Testis (tissue), 2 donors: ENCODE measurements at regions not wholly inside any gene's neighbourhood (a gene's known extent, or its start where the extent isn't known, plus 50 kb on each side); places are given as distances from the start of the nearest gene placed in this dataset.

Source experiments
- POLR2A ChIP-seq: fragments of 450-650 bp; IDR thresholded peaks from one replicate; pipeline ENCODE4 v1.6.1; 2017; ENCODE audit warnings: antibody characterized with exemption, mild to moderate bottlenecking, moderate library complexity
- TF ChIP-seq, protein P1 (sequence below), 3 experiments: fragments of 450-650 bp in 2 of 3; fragments of 200-600 bp in 1 of 3; sonication (generic) in 1 of 3; IDR thresholded peaks; one replicate each; pipeline ENCODE4 v1.5.1; 2016 to 2019; ENCODE audit warnings: antibody characterized with exemption in 3 of 3, mild to moderate bottlenecking in 2 of 3, moderate library complexity in 1 of 3

DNA sequence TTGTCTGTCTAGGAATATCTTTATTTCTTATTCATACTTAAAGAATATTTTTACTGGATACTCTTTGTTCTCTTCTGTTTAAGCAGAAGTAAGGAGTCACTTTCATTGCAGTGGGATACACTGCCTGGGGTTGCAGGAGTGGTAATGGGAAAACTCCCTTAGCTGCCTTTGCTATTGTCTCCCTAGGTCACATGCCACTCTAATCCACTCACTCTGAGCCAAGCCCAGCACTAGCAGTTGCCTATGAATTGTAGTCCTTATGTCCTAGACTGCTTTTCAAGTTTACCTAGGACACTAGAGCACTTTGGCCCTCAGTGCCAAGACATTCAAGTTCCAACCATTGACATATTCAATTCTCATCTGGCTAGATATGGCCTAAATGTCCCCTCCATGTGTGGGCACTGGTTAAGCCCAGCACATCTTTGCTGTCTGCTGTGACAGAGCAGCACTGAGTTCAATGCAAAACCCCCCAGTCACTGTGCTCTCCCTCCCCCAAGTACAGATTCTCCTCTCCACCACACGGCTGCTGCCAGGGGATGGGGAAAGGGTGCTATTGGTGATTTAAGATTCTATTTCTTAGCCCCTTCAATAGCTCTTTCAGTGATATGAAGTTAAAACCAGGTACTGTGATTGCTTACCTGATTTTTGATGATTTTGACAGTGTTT lies 991.7 kb upstream of the KCND2 start:
- TF ChIP-seq, protein P1, sequence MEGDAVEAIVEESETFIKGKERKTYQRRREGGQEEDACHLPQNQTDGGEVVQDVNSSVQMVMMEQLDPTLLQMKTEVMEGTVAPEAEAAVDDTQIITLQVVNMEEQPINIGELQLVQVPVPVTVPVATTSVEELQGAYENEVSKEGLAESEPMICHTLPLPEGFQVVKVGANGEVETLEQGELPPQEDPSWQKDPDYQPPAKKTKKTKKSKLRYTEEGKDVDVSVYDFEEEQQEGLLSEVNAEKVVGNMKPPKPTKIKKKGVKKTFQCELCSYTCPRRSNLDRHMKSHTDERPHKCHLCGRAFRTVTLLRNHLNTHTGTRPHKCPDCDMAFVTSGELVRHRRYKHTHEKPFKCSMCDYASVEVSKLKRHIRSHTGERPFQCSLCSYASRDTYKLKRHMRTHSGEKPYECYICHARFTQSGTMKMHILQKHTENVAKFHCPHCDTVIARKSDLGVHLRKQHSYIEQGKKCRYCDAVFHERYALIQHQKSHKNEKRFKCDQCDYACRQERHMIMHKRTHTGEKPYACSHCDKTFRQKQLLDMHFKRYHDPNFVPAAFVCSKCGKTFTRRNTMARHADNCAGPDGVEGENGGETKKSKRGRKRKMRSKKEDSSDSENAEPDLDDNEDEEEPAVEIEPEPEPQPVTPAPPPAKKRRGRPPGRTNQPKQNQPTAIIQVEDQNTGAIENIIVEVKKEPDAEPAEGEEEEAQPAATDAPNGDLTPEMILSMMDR (IDR thresholded peaks at IDR 0.05), result no peak
- TF ChIP-seq POLR2A, result no peak
